ENCODE measurements at regions not wholly inside any gene's neighbourhood (a gene's known extent, or its start where the extent isn't known, plus 50 kb on each side); places are given as distances from the start of the nearest gene placed in this dataset.

DNA sequence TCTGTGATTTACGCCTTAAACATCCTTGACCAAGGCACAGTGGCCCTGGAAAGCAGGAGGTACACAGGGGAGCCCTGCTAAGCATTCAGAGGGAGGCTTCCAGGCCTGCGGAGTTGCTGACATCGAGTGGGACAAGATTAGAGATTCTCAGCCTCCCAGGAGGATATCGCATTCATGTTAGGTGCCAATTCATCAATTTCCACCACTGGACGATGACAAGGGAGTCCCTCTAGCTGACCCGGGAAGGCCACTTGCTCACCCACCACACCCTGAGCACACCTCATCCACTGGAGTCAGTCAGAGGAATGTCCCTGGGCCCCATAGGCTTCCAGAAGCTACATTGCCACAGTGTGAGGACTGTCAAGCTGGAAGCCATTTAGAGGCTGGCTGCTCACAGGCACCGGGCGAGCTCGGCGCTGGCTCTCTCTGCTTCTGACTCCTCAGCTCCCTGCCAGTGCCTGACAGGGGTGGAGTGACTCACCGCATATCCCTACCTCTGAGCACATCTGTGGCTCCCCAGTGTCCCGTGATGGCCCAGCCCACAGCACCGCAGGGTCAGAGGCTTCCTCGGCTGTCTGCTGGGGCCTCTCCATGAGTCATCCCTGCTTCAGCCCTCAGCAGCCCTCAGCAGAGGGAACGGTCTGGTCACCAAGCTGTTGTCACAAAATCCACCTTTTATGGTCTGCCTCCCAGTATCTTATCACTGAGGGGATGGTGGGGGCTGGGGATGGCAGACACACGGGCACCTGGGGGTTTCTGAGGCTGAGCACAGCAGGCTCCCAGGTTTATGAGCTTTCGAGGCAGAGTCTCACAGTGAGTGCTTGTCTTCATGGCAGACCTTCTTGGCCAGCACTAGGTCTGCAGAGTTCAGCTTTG, 117.5 kb downstream of the ZNF608 start:
- no peak overlapping the region for H3K27ac ChIP-seq
- H3K4me1 ChIP-seq: peaks cover 0 to 13% (median 0%) of the 10 kb centered on the region in 12 donors
- ATAC-seq (peak in 3 of 4 donors; percentile 50 to 84 (median 76)), DNase-seq (peak in 3 of 5 donors; percentile 34 to 70 (median 52))
- H3K4me3 ChIP-seq: no peak overlapping the region
- intact Hi-C loops (cut with DNase I): no loop called here
- peaks cover 0 to 5% (median 0%) of the 10 kb centered on the region in 9 donors for H3K27me3 ChIP-seq
- 83 to 93% (median 86%) methylated on average over 4 to 17 of the region's 17 CpGs for WGBS, 4 donors
- no peaks in the 10 kb centered on the region for H3K9me3 ChIP-seq
- TF ChIP-seq, protein P1, sequence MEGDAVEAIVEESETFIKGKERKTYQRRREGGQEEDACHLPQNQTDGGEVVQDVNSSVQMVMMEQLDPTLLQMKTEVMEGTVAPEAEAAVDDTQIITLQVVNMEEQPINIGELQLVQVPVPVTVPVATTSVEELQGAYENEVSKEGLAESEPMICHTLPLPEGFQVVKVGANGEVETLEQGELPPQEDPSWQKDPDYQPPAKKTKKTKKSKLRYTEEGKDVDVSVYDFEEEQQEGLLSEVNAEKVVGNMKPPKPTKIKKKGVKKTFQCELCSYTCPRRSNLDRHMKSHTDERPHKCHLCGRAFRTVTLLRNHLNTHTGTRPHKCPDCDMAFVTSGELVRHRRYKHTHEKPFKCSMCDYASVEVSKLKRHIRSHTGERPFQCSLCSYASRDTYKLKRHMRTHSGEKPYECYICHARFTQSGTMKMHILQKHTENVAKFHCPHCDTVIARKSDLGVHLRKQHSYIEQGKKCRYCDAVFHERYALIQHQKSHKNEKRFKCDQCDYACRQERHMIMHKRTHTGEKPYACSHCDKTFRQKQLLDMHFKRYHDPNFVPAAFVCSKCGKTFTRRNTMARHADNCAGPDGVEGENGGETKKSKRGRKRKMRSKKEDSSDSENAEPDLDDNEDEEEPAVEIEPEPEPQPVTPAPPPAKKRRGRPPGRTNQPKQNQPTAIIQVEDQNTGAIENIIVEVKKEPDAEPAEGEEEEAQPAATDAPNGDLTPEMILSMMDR (IDR thresholded peaks at IDR 0.05): no peak
- no peak for TF ChIP-seq POLR2A (IDR thresholded peaks at IDR 0.05)
- no peaks in the 10 kb centered on the region for H3K36me3 ChIP-seq

- Histone ChIP-seq H3K4me1 (peaks cover 0 to 12% (median 0%) of the 10 kb centered on the region in 12 donors), H3K36me3 (no peaks in the 10 kb centered on the region), H3K4me3 (no peak overlapping the region), H3K9me3 (no peaks in the 10 kb centered on the region), H3K27ac (no peak overlapping the region), H3K27me3 (peaks cover 0 to 5% (median 0%) of the 10 kb centered on the region in 9 donors)
- ATAC-seq (no peak), DNase-seq (no peak)
- 88 to 93% (median 91%) methylated on average over 17 of the region's 17 CpGs for WGBS, 4 donors
- TF ChIP-seq, protein P1 (IDR thresholded peaks at IDR 0.05): no peak
- TF ChIP-seq POLR2A (IDR thresholded peaks at IDR 0.05): no peak
- intact Hi-C loops (cut with DNase I): no loop called here
Measured at GRCh38 chr5:124627815-124628595, 118.4 kb downstream of the ZNF608 start.

DNA sequence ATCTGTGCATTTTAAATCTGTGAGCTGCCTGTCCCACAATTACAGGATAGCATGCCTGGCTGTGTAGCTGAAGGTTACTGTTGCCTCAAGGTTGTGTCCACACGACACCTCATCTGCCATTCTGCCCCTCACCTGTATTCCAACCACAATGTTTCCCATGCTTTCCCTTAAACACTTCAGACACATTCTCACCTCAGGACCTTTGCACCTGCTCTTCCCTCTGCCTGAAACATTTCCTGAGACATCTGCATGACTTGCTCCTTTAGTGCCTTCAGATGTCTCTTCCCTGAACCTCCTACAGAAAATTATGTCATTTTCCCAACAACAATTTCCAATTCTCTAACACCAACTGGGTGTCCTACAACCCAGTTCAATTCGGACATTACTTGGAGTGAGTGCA, 120.4 kb downstream of the ZNF608 start:
- Histone ChIP-seq H3K36me3 (no peaks in the 10 kb centered on the region), H3K27ac (no peak overlapping the region), H3K4me1 (peaks cover 0 to 4% (median 0%) of the 10 kb centered on the region in 12 donors), H3K27me3 (peaks cover 0 to 5% (median 0%) of the 10 kb centered on the region in 9 donors), H3K9me3 (no peaks in the 10 kb centered on the region), H3K4me3 (no peak overlapping the region)
- no peak for DNase-seq
- no peak for ATAC-seq
- WGBS, 4 donors: 95 to 97% (median 96%) methylated on average over 2 of the region's 2 CpGs
- TF ChIP-seq POLR2A (IDR thresholded peaks at IDR 0.05): no peak
- TF ChIP-seq, protein P1 (IDR thresholded peaks at IDR 0.05): no peak
- intact Hi-C loops (cut with DNase I): no loop called here

DNA sequence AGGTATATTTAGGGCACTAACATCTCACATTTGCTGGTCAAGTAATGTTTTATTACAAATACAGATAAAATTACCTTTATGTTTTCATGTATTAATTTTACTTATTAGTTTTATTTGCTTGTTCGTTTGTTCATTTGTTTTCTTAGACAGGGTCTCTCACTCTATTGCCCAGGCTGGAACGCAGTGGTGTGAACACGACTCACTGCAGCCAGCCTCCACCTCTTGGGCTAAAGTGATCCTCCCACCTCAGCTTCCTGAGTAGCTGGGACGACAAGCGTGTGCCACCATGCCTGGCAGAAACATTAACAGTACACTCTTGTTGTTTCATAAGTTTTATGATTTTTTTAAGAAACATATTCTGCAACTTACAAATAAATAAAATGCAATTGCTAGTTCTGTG, 123.2 kb downstream of the ZNF608 start:
- Histone ChIP-seq H3K4me3 (no peak overlapping the region), H3K36me3 (no peaks in the 10 kb centered on the region), H3K9me3 (no peaks in the 10 kb centered on the region), H3K27ac (no peak overlapping the region), H3K4me1 (no peaks in the 10 kb centered on the region), H3K27me3 (no peaks in the 10 kb centered on the region)
- ATAC-seq (no peak), DNase-seq (no peak)
- WGBS, 4 donors: 66 to 78% (median 71%) methylated on average over 5 of the region's 5 CpGs
- TF ChIP-seq, protein P1 (IDR thresholded peaks at IDR 0.05): no peak
- no peak for TF ChIP-seq POLR2A (IDR thresholded peaks at IDR 0.05)
- intact Hi-C loops (cut with DNase I): no loop called here
